ENCODE measurements at regions not wholly inside any gene's neighbourhood (a gene's known extent, or its start where the extent isn't known, plus 50 kb on each side); places are given as distances from the start of the nearest gene placed in this dataset.

GRCh38 chr3:160150525-160150924 lies 74.7 kb upstream of the C3orf80 start:
- Histone ChIP-seq H3K27me3 (ENCODE audit: control insufficient read depth in 2 of 2, insufficient read depth in 2 of 2, low read length in 2 of 2) (no peaks in the 10 kb centered on the region), H3K4me2 (replicated peaks; ENCODE audit: extremely low read depth, low read length, poor library complexity, severe bottlenecking) (no peak overlapping the region), H3K4me1 (ENCODE audit: control insufficient read depth in 1 of 2, insufficient read depth in 2 of 2, low read length in 2 of 2) (no peaks in the 10 kb centered on the region), H3K9ac (ENCODE audit: insufficient read depth, low read length, poor library complexity, severe bottlenecking) (no peak overlapping the region), H2AFZ (ENCODE audit: insufficient read depth, low read depth, low read length, poor library complexity, severe bottlenecking) (no peak overlapping the region), H3K4me3 (replicated peaks in 1 of 3; ENCODE audit: low read depth in 2 of 3, low read length in 3 of 3) (no peak overlapping the region), H3K9me3 (replicated peaks in 1 of 2; ENCODE audit: control insufficient read depth in 1 of 2, insufficient read depth in 1 of 2, low read length in 2 of 2) (no peaks in the 10 kb centered on the region), H3K36me3 (replicated peaks in 1 of 2; ENCODE audit: control insufficient read depth in 1 of 2, insufficient read depth in 2 of 2, low read length in 2 of 2) (no peaks in the 10 kb centered on the region), H3K27ac (ENCODE audit: low read depth in 1 of 2, low read length in 2 of 2) (no peak overlapping the region), H3K79me2 (ENCODE audit: insufficient read depth, low read length) (no peaks in the 10 kb centered on the region), H4K20me1 (ENCODE audit: insufficient read depth, low read length) (no peaks in the 10 kb centered on the region)
- WGBS (ENCODE audit: insufficient coverage): 100% methylated on average over 1 of the region's 2 CpGs
- H3K4me3 Mint-ChIP-seq: no peak overlapping the region
- H3K27ac Mint-ChIP-seq: no peak overlapping the region
- no peak for DNase-seq
- peaks cover 0 to 4% (median 0%) of the 10 kb centered on the region in 7 donors for H3K9me3 Mint-ChIP-seq
- intact Hi-C loops (cut with micrococcal nuclease): loop anchor here in 1 of 2 donors (10.0 kb wide), 1 partner anchor 46 kb away; no protein-coding TSS in a partner anchor
- TF ChIP-seq CTCF (IDR thresholded peaks at IDR 0.05): no peak
- no peaks in the 10 kb centered on the region for H3K36me3 Mint-ChIP-seq
- H3K27me3 Mint-ChIP-seq (ENCODE audit: low read depth in 3 of 3): peaks cover 0 to 3% (median 2%) of the 10 kb centered on the region in 3 donors
- peaks cover 2% of the 10 kb centered on the region for H3K4me1 Mint-ChIP-seq

DNA sequence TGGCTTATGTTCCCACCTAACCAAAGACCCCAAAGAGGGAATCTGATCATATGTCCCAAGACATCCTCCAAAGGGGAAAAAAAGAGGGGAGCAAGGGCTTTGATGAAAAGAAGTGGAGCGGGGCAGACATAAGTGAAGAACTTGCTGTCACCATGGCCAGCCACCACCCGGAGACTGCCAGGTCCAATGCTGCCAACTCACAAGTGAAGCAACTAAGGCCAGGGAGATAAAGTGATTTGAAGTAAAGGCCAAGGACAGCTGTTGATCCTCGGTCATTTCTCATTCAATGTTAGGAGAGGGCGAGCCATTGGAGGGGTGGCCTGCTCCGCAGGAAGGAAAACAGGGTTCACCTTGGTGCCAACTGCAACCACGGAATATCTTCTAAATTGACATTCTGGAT lies 72.6 kb upstream of the C3orf80 start:
- no peaks in the 10 kb centered on the region for H3K27me3 ChIP-seq (ENCODE audit: control insufficient read depth in 2 of 2, insufficient read depth in 2 of 2, low read length in 2 of 2)
- H2AFZ ChIP-seq (ENCODE audit: insufficient read depth, low read depth, low read length, poor library complexity, severe bottlenecking): no peak overlapping the region
- H3K27me3 Mint-ChIP-seq (ENCODE audit: low read depth in 3 of 3): no peaks in the 10 kb centered on the region
- intact Hi-C loops (cut with micrococcal nuclease): loop anchor here in 1 of 2 donors (10.0 kb wide), 1 partner anchor 48 kb away; no protein-coding TSS in a partner anchor
- no peaks in the 10 kb centered on the region for H3K36me3 ChIP-seq (replicated peaks in 1 of 2; ENCODE audit: control insufficient read depth in 1 of 2, insufficient read depth in 2 of 2, low read length in 2 of 2)
- no peak overlapping the region for H3K27ac Mint-ChIP-seq
- WGBS (ENCODE audit: insufficient coverage): 93% methylated on average over 4 of the region's 6 CpGs
- no peak for DNase-seq
- H3K36me3 Mint-ChIP-seq: no peaks in the 10 kb centered on the region
- no peak overlapping the region for H3K4me2 ChIP-seq (replicated peaks; ENCODE audit: extremely low read depth, low read length, poor library complexity, severe bottlenecking)
- no peaks in the 10 kb centered on the region for H3K4me1 Mint-ChIP-seq
- H3K9me3 ChIP-seq (replicated peaks in 1 of 2; ENCODE audit: control insufficient read depth in 1 of 2, insufficient read depth in 1 of 2, low read length in 2 of 2): no peaks in the 10 kb centered on the region
- H3K4me1 ChIP-seq (ENCODE audit: control insufficient read depth in 1 of 2, insufficient read depth in 2 of 2, low read length in 2 of 2): no peaks in the 10 kb centered on the region
- TF ChIP-seq CTCF (IDR thresholded peaks at IDR 0.05): no peak
- H4K20me1 ChIP-seq (ENCODE audit: insufficient read depth, low read length): no peaks in the 10 kb centered on the region
- H3K79me2 ChIP-seq (ENCODE audit: insufficient read depth, low read length): no peaks in the 10 kb centered on the region
- H3K4me3 ChIP-seq (replicated peaks in 1 of 3; ENCODE audit: low read depth in 2 of 3, low read length in 3 of 3): no peak overlapping the region
- H3K9ac ChIP-seq (ENCODE audit: insufficient read depth, low read length, poor library complexity, severe bottlenecking): no peak overlapping the region
- no peak overlapping the region for H3K27ac ChIP-seq (ENCODE audit: low read depth in 1 of 2, low read length in 2 of 2)
- H3K9me3 Mint-ChIP-seq: peaks cover 0 to 2% (median 0%) of the 10 kb centered on the region in 7 donors
- no peak overlapping the region for H3K4me3 Mint-ChIP-seq
